ENCODE measurements at regions not wholly inside any gene's neighbourhood (a gene's known extent, or its start where the extent isn't known, plus 50 kb on each side); places are given as distances from the start of the nearest gene placed in this dataset.

GRCh38 chr2:52886556-52886955 lies 881.0 kb upstream of the CHAC2 start:
- BruUV-seq (replicated peaks) = no TSS peak
- no peak overlapping the region for H3K4me2 ChIP-seq (ENCODE audit: control insufficient read depth, insufficient read depth)
- no peaks in the 10 kb centered on the region for H3K27me3 ChIP-seq (replicated peaks in 1 of 2; ENCODE audit: control insufficient read depth in 2 of 2, insufficient read depth in 2 of 2, low read length in 1 of 2)
- in situ Hi-C loops (cut with MboI) = no loop called here
- no peak overlapping the region for H2AFZ ChIP-seq (ENCODE audit: control insufficient read depth, low read depth, low read length)
- RAD21 ChIA-PET (ENCODE audit: unreplicated experiment) = no interaction called here
- SMC1A ChIA-PET (ENCODE audit: uncharacterized antibody, unreplicated experiment) = no interaction called here
- H4K20me1 ChIP-seq (ENCODE audit: control insufficient read depth, insufficient read depth) = no peaks in the 10 kb centered on the region
- intact Hi-C loops (cut with micrococcal nuclease; ENCODE audit: unreplicated experiment) = no loop called here
- H3K36me3 ChIP-seq (ENCODE audit: control insufficient read depth in 2 of 2, insufficient read depth in 2 of 2, low read length in 1 of 2) = no peaks in the 10 kb centered on the region
- POLR2A ChIA-PET = no interaction called here
- no peak overlapping the region for H3K27ac ChIP-seq (ENCODE audit: control insufficient read depth, insufficient read depth)
- H3K4me3 ChIP-seq = no peak overlapping the region
- H3K4me1 ChIP-seq (ENCODE audit: control insufficient read depth, insufficient read depth, low read length) = no peaks in the 10 kb centered on the region
- no peaks in the 10 kb centered on the region for H3K79me2 ChIP-seq (ENCODE audit: control insufficient read depth, insufficient read depth, low read length)
- ATAC-seq = no peak
- CTCF ChIA-PET = no interaction called here
- 48% methylated on average over 3 of the region's 3 CpGs for WGBS (ENCODE audit: insufficient coverage, insufficient replicate concordance, low lambda C conversion rate, missing lambda C conversion rate)
- TF ChIP-seq BHLHE40 (IDR thresholded peaks at IDR 0.05; ENCODE audit: borderline replicate concordance in 1 of 2, low read depth in 2 of 2, low read length in 1 of 2) = no peak
- no peak for TF ChIP-seq JUND (IDR thresholded peaks at IDR 0.05; ENCODE audit: low read depth, low read length)
- no peak for TF ChIP-seq FOS (IDR thresholded peaks at IDR 0.05; ENCODE audit: borderline replicate concordance, extremely low read depth, insufficient read length)
- no peak for TF ChIP-seq CREB1 (IDR thresholded peaks at IDR 0.05; ENCODE audit: low read depth)
- no peak for TF ChIP-seq RELA (IDR thresholded peaks at IDR 0.05; ENCODE audit: borderline replicate concordance, partially characterized antibody)
- no peak for TF ChIP-seq PRDM15 (CRISPR knock-in tag; IDR thresholded peaks at IDR 0.05)
- no peak for TF ChIP-seq ZNF622 (IDR thresholded peaks at IDR 0.05)
- no peak for TF ChIP-seq STAT3 (IDR thresholded peaks at IDR 0.05; ENCODE audit: low read depth, low read length)
- TF ChIP-seq MLLT1 (IDR thresholded peaks at IDR 0.05) = no peak
- no peak for DNase-seq (ENCODE audit: low read depth, low spot score)
- H3K9ac ChIP-seq (ENCODE audit: control insufficient read depth, insufficient read depth, low read length) = no peak overlapping the region
- no peaks in the 10 kb centered on the region for H3K9me3 ChIP-seq (replicated peaks; ENCODE audit: control insufficient read depth, insufficient read depth, low read length)
- FAIRE-seq = no peak
